ENCODE measurements at regions not wholly inside any gene's neighbourhood (a gene's known extent, or its start where the extent isn't known, plus 50 kb on each side); places are given as distances from the start of the nearest gene placed in this dataset.

GRCh38 chr2:15705839-15706386 lies 114.2 kb downstream of the DDX1 start:
- DNase-seq (ENCODE audit: low spot score in 2 of 2), result no peak

GRCh38 chr2:15706424-15706823 lies 114.8 kb downstream of the DDX1 start:
- no peaks in the 10 kb centered on the region for H3K27me3 ChIP-seq (ENCODE audit: low read depth)
- H3K9me3 ChIP-seq, result no peaks in the 10 kb centered on the region
- no peaks in the 10 kb centered on the region for H3K36me3 ChIP-seq (replicated peaks)
- in situ Hi-C loops (cut with MboI; ENCODE audit: low sequenced_read_pairs), result no loop called here
- DNase-seq (ENCODE audit: low spot score in 2 of 2), result no peak
- H3K4me3 ChIP-seq, result no peak overlapping the region
- H3K4me1 ChIP-seq, result no peaks in the 10 kb centered on the region

More at GRCh38 chr2:15705839-15706386, 114.2 kb downstream of the DDX1 start:
- no peak overlapping the region for H3K4me3 ChIP-seq
- no peaks in the 10 kb centered on the region for H3K4me1 ChIP-seq
- H3K36me3 ChIP-seq (replicated peaks), result no peaks in the 10 kb centered on the region
- no peaks in the 10 kb centered on the region for H3K9me3 ChIP-seq
- no peaks in the 10 kb centered on the region for H3K27me3 ChIP-seq (ENCODE audit: low read depth)
- in situ Hi-C loops (cut with MboI; ENCODE audit: low sequenced_read_pairs), result no loop called here

GRCh38 chr2:15706986-15707632 lies 115.4 kb downstream of the DDX1 start:
- in situ Hi-C loops (cut with MboI; ENCODE audit: low sequenced_read_pairs), result no loop called here
- H3K4me1 ChIP-seq, result no peaks in the 10 kb centered on the region
- DNase-seq (ENCODE audit: low spot score in 2 of 2), result no peak

GRCh38 chr2:15708161-15708560 lies 116.5 kb downstream of the DDX1 start:
- Histone ChIP-seq H3K4me1 (no peaks in the 10 kb centered on the region), H3K9me3 (no peaks in the 10 kb centered on the region), H3K4me3 (no peak overlapping the region), H3K27me3 (ENCODE audit: low read depth) (no peaks in the 10 kb centered on the region), H3K36me3 (replicated peaks) (no peaks in the 10 kb centered on the region)
- no peak for DNase-seq (ENCODE audit: low spot score in 2 of 2)
- in situ Hi-C loops (cut with MboI; ENCODE audit: low sequenced_read_pairs), result no loop called here

More at GRCh38 chr2:15706986-15707632, 115.4 kb downstream of the DDX1 start:
- Histone ChIP-seq H3K9me3 (no peaks in the 10 kb centered on the region), H3K36me3 (replicated peaks) (no peaks in the 10 kb centered on the region), H3K4me3 (no peak overlapping the region), H3K27me3 (ENCODE audit: low read depth) (no peaks in the 10 kb centered on the region)

GRCh38 chr2:15708865-15709820 lies 117.5 kb downstream of the DDX1 start:
- Histone ChIP-seq H3K27me3 (ENCODE audit: low read depth) (no peaks in the 10 kb centered on the region), H3K36me3 (replicated peaks) (no peaks in the 10 kb centered on the region), H3K4me3 (no peak overlapping the region), H3K4me1 (no peaks in the 10 kb centered on the region), H3K9me3 (no peaks in the 10 kb centered on the region)
- in situ Hi-C loops (cut with MboI; ENCODE audit: low sequenced_read_pairs), result no loop called here
- no peak for DNase-seq (ENCODE audit: low spot score in 2 of 2)

GRCh38 chr2:15711126-15711860 lies 119.6 kb downstream of the DDX1 start:
- H3K9me3 ChIP-seq, result no peaks in the 10 kb centered on the region
- H3K36me3 ChIP-seq (replicated peaks), result no peaks in the 10 kb centered on the region
- no peaks in the 10 kb centered on the region for H3K4me1 ChIP-seq
- in situ Hi-C loops (cut with MboI; ENCODE audit: low sequenced_read_pairs), result no loop called here
- no peak for DNase-seq (ENCODE audit: low spot score in 2 of 2)
- H3K4me3 ChIP-seq, result no peak overlapping the region
- no peaks in the 10 kb centered on the region for H3K27me3 ChIP-seq (ENCODE audit: low read depth)

- H3K27me3 ChIP-seq (ENCODE audit: low read depth), result no peaks in the 10 kb centered on the region
- no peaks in the 10 kb centered on the region for H3K4me1 ChIP-seq
- in situ Hi-C loops (cut with MboI; ENCODE audit: low sequenced_read_pairs), result no loop called here
- H3K9me3 ChIP-seq, result no peaks in the 10 kb centered on the region
- H3K4me3 ChIP-seq, result no peak overlapping the region
- H3K36me3 ChIP-seq (replicated peaks), result no peaks in the 10 kb centered on the region
- no peak for DNase-seq (ENCODE audit: low spot score in 2 of 2)
Measured at GRCh38 chr2:15712551-15713342, 121.1 kb downstream of the DDX1 start.

- H3K27me3 ChIP-seq (ENCODE audit: low read depth), result no peaks in the 10 kb centered on the region
- no peaks in the 10 kb centered on the region for H3K36me3 ChIP-seq (replicated peaks)
- in situ Hi-C loops (cut with MboI; ENCODE audit: low sequenced_read_pairs), result no loop called here
- H3K4me1 ChIP-seq, result no peaks in the 10 kb centered on the region
- no peak overlapping the region for H3K4me3 ChIP-seq
- no peaks in the 10 kb centered on the region for H3K9me3 ChIP-seq
- DNase-seq (ENCODE audit: low spot score in 2 of 2), result no peak
Measured at GRCh38 chr2:15713475-15713874, 121.8 kb downstream of the DDX1 start.

GRCh38 chr2:15714002-15714401 lies 122.3 kb downstream of the DDX1 start:
- Histone ChIP-seq H3K9me3 (no peaks in the 10 kb centered on the region), H3K36me3 (replicated peaks) (no peaks in the 10 kb centered on the region), H3K27me3 (ENCODE audit: low read depth) (no peaks in the 10 kb centered on the region), H3K4me1 (no peaks in the 10 kb centered on the region), H3K4me3 (no peak overlapping the region)
- in situ Hi-C loops (cut with MboI; ENCODE audit: low sequenced_read_pairs), result no loop called here
- DNase-seq (ENCODE audit: low spot score in 2 of 2), result no peak

GRCh38 chr2:15714609-15715008 lies 122.9 kb downstream of the DDX1 start:
- no peaks in the 10 kb centered on the region for H3K36me3 ChIP-seq (replicated peaks)
- in situ Hi-C loops (cut with MboI; ENCODE audit: low sequenced_read_pairs), result no loop called here
- no peaks in the 10 kb centered on the region for H3K4me1 ChIP-seq
- DNase-seq (ENCODE audit: low spot score in 2 of 2), result no peak
- no peaks in the 10 kb centered on the region for H3K9me3 ChIP-seq
- no peaks in the 10 kb centered on the region for H3K27me3 ChIP-seq (ENCODE audit: low read depth)
- no peak overlapping the region for H3K4me3 ChIP-seq

- no peak overlapping the region for H3K4me3 ChIP-seq
- in situ Hi-C loops (cut with MboI; ENCODE audit: low sequenced_read_pairs), result no loop called here
- H3K36me3 ChIP-seq (replicated peaks), result no peaks in the 10 kb centered on the region
- H3K9me3 ChIP-seq, result no peaks in the 10 kb centered on the region
- H3K4me1 ChIP-seq, result no peaks in the 10 kb centered on the region
- H3K27me3 ChIP-seq (ENCODE audit: low read depth), result no peaks in the 10 kb centered on the region
- DNase-seq (ENCODE audit: low spot score in 2 of 2), result no peak
Measured at GRCh38 chr2:15715596-15715995, 123.9 kb downstream of the DDX1 start.

GRCh38 chr2:15718103-15718943 lies 126.7 kb downstream of the DDX1 start:
- no peaks in the 10 kb centered on the region for H3K27me3 ChIP-seq (ENCODE audit: low read depth)
- in situ Hi-C loops (cut with MboI; ENCODE audit: low sequenced_read_pairs), result no loop called here
- H3K4me1 ChIP-seq, result no peaks in the 10 kb centered on the region

More at GRCh38 chr2:15718103-15718943, 126.7 kb downstream of the DDX1 start:
- no peak for DNase-seq (ENCODE audit: low spot score in 2 of 2)
- no peaks in the 10 kb centered on the region for H3K36me3 ChIP-seq (replicated peaks)
- no peaks in the 10 kb centered on the region for H3K9me3 ChIP-seq
- no peak overlapping the region for H3K4me3 ChIP-seq
